ENCODE measurements at regions not wholly inside any gene's neighbourhood (a gene's known extent, or its start where the extent isn't known, plus 50 kb on each side); places are given as distances from the start of the nearest gene placed in this dataset.

DNA sequence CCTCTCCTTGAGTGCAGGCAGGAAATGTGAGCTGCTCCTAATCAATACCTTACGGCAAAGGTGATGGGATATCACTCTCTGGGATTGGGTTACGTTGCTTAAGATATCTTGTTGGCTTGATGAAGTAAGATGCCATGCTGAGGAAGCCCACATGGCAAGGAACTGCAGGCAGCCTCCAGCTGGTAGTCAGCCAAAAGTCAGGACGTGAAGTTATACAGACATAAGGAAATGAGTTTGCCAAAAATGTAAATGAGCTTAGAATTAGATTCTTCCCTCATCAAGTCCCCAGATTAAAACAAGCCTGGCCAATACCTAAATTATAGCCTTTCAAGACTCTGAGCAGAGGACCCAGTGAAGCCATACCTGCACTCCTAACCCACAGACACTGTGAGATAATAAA is 155.0 kb downstream of the QDPR start:
- TF ChIP-seq NANOG (IDR thresholded peaks at IDR 0.05; ENCODE audit: borderline replicate concordance), result no peak
- TF ChIP-seq, protein P1, sequence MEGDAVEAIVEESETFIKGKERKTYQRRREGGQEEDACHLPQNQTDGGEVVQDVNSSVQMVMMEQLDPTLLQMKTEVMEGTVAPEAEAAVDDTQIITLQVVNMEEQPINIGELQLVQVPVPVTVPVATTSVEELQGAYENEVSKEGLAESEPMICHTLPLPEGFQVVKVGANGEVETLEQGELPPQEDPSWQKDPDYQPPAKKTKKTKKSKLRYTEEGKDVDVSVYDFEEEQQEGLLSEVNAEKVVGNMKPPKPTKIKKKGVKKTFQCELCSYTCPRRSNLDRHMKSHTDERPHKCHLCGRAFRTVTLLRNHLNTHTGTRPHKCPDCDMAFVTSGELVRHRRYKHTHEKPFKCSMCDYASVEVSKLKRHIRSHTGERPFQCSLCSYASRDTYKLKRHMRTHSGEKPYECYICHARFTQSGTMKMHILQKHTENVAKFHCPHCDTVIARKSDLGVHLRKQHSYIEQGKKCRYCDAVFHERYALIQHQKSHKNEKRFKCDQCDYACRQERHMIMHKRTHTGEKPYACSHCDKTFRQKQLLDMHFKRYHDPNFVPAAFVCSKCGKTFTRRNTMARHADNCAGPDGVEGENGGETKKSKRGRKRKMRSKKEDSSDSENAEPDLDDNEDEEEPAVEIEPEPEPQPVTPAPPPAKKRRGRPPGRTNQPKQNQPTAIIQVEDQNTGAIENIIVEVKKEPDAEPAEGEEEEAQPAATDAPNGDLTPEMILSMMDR (conservative IDR thresholded peaks at IDR 0.05; ENCODE audit: low read depth in 2 of 2), result no peak
- TF ChIP-seq EZH2 (IDR thresholded peaks at IDR 0.05; ENCODE audit: low read depth, unreplicated experiment), result no peak
- TF ChIP-seq POLR2AphosphoS5 (IDR thresholded peaks at IDR 0.05; ENCODE audit: low read depth), result no peak
- no peak for TF ChIP-seq ZNF114 (CRISPR knock-in tag; IDR thresholded peaks at IDR 0.05)
- no peak for TF ChIP-seq CREB1 (CRISPR knock-in tag; IDR thresholded peaks at IDR 0.05; ENCODE audit: low read depth)
- TF ChIP-seq EZH2phosphoT487 (IDR thresholded peaks at IDR 0.05; ENCODE audit: unreplicated experiment), result no peak

Measured in GM23338 (cell line).